ENCODE measurements at regions not wholly inside any gene's neighbourhood (a gene's known extent, or its start where the extent isn't known, plus 50 kb on each side); places are given as distances from the start of the nearest gene placed in this dataset.

DNA sequence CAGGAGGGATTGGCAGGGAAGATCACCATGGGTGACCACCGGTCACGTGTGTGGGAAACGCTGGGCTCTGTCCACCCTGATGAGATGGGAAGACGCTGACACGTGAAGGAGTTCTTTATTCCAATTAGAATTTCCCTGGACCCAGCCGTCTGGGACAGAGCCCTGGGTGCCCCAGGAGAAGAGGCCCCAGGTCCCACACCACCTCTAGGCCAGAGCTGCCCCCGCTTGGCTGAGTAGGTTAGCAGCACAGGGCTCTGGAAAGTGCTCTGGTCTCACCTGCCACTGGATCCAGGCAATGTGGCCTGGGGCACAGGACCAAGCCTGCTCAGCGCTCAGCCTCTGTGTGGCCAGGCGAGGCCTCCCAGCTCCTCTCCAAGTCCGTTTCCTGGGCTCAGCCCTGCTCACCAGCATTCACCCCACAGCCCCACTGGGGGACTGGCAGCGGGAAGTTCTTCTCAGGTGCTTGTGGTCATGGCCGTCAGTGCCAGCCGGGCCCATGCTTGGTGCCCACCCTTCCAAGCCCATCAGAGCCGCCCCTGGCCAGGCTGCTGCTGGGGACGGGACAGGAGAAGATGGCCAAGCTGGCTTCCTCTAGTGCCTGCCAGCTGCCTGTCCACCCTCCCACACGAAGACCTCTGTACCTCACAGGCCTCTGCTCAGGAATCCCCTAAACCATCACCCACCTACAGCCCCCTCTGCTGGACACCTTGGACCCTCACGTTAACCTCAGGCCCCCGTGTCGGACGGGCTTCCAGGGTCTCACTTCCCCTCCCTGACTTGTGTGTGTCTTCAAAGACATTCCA is 62.5 kb upstream of the FGF3 start:
- WGBS, 2 donors, result 80 to 86% methylated on average over 20 of the region's 20 CpGs
- H3K27me3 ChIP-seq, result peaks cover 0 to 10% (median 0%) of the 10 kb centered on the region in 3 donors
- H3K36me3 ChIP-seq, result no peaks in the 10 kb centered on the region
- DNase-seq, result no peak
- TF ChIP-seq POLR2A (IDR thresholded peaks at IDR 0.05) (no peak), EP300 (IDR thresholded peaks at IDR 0.05) (no peak), CTCF (IDR thresholded peaks at IDR 0.05) (no peak), POLR2AphosphoS5 (IDR thresholded peaks at IDR 0.05) (no peak)
- no peak overlapping the region for H3K27ac ChIP-seq
- no peaks in the 10 kb centered on the region for H3K9me3 ChIP-seq
- H3K4me1 ChIP-seq, result no peaks in the 10 kb centered on the region
- intact Hi-C loops (cut with DNase I), result no loop called here
- no peak overlapping the region for H3K4me3 ChIP-seq

DNA sequence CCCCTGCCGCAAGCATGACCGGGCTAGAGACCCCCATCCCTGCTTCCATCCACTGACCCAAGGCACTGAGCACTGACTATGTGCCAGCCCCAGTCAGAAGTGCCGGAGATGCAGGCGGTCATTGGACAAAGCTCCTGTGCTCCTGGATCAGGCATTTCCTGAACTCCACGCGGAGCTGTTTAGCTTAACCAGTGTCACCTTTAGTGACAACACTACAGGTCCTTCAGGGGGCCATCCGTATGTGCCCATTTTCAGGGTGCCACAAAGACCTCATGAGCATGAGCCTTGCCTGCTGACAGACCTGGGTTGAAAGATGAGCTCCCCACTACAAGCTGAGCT is 63.0 kb upstream of the FGF3 start:
- no peak for TF ChIP-seq POLR2A (IDR thresholded peaks at IDR 0.05)
- no peak for TF ChIP-seq POLR2AphosphoS5 (IDR thresholded peaks at IDR 0.05)
- TF ChIP-seq CTCF (IDR thresholded peaks at IDR 0.05), result no peak
- TF ChIP-seq EP300 (IDR thresholded peaks at IDR 0.05), result no peak
- H3K36me3 ChIP-seq, result no peaks in the 10 kb centered on the region
- H3K4me3 ChIP-seq, result no peak overlapping the region
- no peak overlapping the region for H3K27ac ChIP-seq
- intact Hi-C loops (cut with DNase I), result no loop called here
- no peak for DNase-seq
- WGBS, 2 donors, result 93 to 94% methylated on average over 7 of the region's 7 CpGs
- no peaks in the 10 kb centered on the region for H3K4me1 ChIP-seq
- H3K27me3 ChIP-seq, result peaks cover 0 to 10% (median 0%) of the 10 kb centered on the region in 3 donors
- no peaks in the 10 kb centered on the region for H3K9me3 ChIP-seq

DNA sequence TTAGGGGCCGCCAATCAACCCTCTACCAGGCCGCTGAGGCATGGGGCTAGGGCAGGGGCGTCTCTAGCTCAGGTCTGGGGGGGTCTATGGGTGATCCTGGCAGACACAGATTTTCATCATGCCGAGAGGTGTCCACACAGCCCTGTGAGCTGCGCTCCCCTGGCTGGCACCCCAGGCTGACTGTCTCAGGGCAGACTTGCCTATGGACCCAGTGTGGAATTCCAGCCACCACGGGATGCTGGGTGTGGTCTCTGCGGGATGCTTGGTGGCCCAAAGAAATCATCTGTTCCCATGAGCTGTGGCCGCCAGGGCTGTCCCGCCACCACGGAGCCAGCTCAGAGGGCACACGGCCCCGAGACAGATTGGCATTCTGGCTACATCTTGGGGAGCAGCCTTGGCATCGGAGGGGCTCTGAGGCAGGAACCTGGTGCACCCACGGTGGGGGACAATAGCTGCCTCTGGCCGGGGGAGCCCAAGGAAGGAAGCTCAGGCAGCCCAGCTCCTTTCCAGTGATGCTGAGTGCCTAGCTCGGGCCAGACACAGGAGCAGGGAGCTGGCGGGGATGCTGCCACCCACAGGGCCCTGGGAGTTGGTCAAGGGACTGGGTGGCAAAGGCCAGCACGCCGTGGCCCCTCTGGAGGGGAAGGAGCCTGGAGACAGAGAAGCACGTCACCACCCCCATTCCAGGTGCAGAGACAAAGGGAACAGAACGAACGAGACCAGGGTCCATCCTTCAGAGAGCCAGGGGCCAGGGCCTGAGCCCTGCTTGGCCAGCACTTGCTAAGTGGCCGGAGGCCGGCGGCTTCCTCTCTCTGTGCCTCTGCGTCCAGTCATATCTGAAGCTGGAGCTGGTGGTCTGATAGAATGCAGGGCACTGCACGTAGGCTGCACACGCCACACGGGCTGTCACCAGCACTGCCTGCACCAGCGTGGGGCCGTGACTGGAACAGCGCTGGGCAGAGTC is 64.4 kb upstream of the FGF3 start:
- TF ChIP-seq EP300 (IDR thresholded peaks at IDR 0.05) (no peak), POLR2A (IDR thresholded peaks at IDR 0.05) (no peak), POLR2AphosphoS5 (IDR thresholded peaks at IDR 0.05) (no peak), CTCF (IDR thresholded peaks at IDR 0.05) (no peak)
- no peak for DNase-seq
- H3K9me3 ChIP-seq, result no peaks in the 10 kb centered on the region
- peaks cover 0 to 10% (median under 1%) of the 10 kb centered on the region in 3 donors for H3K27me3 ChIP-seq
- no peak overlapping the region for H3K4me3 ChIP-seq
- no peaks in the 10 kb centered on the region for H3K4me1 ChIP-seq
- 78 to 85% methylated on average over 32 of the region's 32 CpGs for WGBS, 2 donors
- H3K36me3 ChIP-seq, result no peaks in the 10 kb centered on the region
- intact Hi-C loops (cut with DNase I), result no loop called here
- no peak overlapping the region for H3K27ac ChIP-seq

GRCh38 chr11:69884286-69884685 is 65.1 kb upstream of the FGF3 start:
- H3K27ac ChIP-seq, result no peak overlapping the region
- H3K27me3 ChIP-seq, result peaks cover 0 to 17% (median 7%) of the 10 kb centered on the region in 3 donors
- no peak overlapping the region for H3K4me3 ChIP-seq
- no peaks in the 10 kb centered on the region for H3K36me3 ChIP-seq
- 94 to 95% methylated on average over 10 of the region's 10 CpGs for WGBS, 2 donors
- no peak for TF ChIP-seq CTCF (IDR thresholded peaks at IDR 0.05)
- TF ChIP-seq POLR2AphosphoS5 (IDR thresholded peaks at IDR 0.05), result no peak
- TF ChIP-seq POLR2A (IDR thresholded peaks at IDR 0.05), result no peak
- no peak for TF ChIP-seq EP300 (IDR thresholded peaks at IDR 0.05)
- intact Hi-C loops (cut with DNase I), result no loop called here
- DNase-seq, result no peak
- H3K4me1 ChIP-seq, result no peaks in the 10 kb centered on the region
- H3K9me3 ChIP-seq, result no peaks in the 10 kb centered on the region

Data from sigmoid colon (tissue), 6 donors.